RPMI8226 (cell line): ENCODE measurements at regions not wholly inside any gene's neighbourhood (a gene's known extent, or its start where the extent isn't known, plus 50 kb on each side); places are given as distances from the start of the nearest gene placed in this dataset.

Experiments used
- DNase-seq: peaks from one replicate; pipeline ENCODE4 v3.0.0-alpha.2; 2015

DNA sequence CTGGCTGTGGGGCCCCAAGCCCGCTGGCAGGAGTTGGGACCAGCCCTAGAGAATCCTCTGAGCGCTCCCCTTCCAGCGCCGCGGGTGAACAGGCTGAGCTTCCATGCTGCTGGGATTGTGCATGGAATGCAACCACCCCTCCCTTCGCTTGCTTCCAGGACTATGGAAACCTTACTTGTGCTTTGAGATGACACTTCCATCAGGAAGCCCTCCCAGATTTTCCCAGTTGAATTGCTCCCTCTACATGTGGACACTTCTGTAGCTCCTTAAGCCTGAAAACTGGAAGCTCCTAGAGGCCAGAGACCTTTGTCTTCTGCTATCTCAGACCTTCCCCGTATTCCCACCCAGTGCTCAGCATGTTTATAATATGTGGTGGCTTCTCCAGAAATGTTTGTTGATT is 213.2 kb upstream of the RPL38 start:
- no peak for DNase-seq

- no peak for DNase-seq
Observed at GRCh38 chr17:73991260-73991659, 212.2 kb upstream of the RPL38 start.

GRCh38 chr17:73994946-73995345 is 208.5 kb upstream of the RPL38 start:
- no peak for DNase-seq

- no peak for DNase-seq
Observed at GRCh38 chr17:73997059-73997458, 206.4 kb upstream of the RPL38 start.

DNA sequence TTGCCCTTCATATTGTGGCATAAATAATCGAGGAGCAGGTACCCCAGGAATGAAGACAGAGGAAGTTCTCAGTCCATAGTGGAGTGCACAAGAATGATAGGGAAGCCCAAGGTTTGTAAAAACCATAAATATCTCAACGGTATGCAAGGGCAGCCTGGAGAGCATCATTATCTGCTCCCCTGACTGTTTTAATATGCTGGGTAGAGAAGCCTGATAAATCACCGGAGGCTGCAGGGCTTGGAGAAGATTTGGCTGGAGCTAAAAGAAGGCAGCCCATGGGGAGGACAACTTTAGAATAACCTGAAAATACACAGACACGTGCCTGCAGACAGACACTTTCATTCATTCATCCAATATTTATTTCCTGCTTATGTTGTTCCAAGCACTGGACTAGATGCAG is 205.2 kb upstream of the RPL38 start:
- no peak for DNase-seq

GRCh38 chr17:73998653-73999645 is 204.5 kb upstream of the RPL38 start:
- peak; percentile 73 for DNase-seq

GRCh38 chr17:74001145-74001544 is 202.3 kb upstream of the RPL38 start:
- no peak for DNase-seq

DNA sequence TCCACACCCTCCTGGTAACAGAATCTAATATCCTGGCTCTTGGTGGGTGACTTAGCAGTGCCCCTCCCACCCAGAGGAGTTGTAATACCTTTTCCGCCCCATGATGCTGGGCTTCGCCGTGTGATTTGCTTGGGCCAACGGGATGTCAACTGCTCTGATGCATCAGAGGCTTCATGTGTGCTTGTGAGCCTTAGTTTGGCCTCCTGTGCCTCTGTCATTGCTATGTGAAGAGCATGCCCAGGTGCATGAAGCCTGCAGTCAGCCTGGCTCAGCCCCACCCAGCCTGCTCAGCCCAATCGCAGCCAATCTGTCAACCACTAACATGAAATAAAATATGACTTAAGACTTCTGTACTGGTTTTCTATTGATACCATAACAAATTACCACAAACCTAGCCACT is 201.2 kb upstream of the RPL38 start:
- no peak for DNase-seq

- no peak for DNase-seq
Observed at GRCh38 chr17:74004056-74004455, 199.4 kb upstream of the RPL38 start.

DNA sequence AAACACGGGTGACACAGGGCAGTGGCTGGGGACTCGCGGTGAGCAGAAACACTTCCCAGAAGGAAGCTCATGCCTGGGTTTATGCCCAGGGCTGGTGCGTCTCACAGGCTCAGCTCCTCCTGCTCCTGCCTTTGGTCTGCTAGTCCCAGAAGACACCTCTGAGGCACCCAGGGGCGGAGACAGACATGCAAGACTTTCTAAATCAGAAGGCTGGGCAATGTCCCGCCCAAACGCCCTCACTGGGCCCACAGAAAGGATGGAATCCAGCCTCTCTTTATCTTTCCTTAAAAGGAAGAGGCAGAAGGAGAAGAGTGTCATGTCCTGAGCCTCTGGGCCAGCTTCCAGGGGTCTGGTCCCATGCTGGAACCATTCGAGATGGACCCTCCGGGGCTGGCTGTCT is 197.7 kb upstream of the RPL38 start:
- DNase-seq, result no peak

- DNase-seq, result no peak
Observed at GRCh38 chr17:74006371-74006770, 197.1 kb upstream of the RPL38 start.

- DNase-seq, result peak; percentile 22
Observed at GRCh38 chr17:74008196-74008595, 195.3 kb upstream of the RPL38 start.

DNA sequence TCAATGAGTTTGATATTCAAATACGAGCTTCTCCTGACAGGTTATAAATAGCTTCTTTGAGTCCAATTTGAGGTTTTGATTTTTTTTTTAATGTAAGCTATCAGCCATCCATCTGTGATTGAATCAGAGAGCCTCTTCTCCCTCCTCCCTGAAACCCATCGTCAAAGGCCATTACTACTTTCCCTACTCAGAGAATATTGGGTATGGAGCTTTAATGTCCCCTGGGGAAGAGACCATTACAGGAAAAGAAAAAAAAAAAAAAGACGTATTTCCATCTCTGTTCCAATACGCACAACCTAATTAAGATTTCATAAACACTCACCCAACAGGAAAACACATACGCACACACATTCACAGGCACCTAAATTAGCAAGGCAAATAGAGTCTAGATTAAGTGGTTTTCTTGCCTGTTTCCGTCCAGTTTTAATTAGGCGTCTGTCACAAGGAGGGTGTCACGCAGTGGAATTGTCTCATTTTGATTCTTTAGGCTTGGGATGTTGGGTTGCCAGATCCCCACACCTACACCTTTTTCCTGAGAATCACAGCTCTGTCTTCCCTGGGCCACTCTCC is 194.3 kb upstream of the RPL38 start:
- no peak for DNase-seq

DNA sequence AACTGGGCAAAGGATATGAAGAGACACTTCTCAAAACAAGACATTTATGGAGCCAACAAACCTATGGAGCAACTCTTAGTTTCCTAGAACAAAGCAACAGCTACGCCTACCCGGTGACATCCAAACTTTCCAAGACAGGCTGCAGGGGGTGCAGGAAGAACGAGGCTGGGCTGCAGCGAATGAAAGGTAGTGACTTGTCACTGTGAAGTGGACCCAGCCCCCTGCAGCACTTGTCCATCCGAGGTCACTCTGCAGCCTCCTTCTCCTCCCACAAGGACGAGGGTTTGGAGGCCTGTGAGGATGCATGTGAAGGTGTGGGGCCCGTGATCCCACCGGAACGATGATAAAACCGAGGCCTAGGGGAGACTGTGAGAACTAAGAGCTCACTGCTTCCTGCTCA is 192.6 kb upstream of the RPL38 start:
- DNase-seq, result no peak

DNA sequence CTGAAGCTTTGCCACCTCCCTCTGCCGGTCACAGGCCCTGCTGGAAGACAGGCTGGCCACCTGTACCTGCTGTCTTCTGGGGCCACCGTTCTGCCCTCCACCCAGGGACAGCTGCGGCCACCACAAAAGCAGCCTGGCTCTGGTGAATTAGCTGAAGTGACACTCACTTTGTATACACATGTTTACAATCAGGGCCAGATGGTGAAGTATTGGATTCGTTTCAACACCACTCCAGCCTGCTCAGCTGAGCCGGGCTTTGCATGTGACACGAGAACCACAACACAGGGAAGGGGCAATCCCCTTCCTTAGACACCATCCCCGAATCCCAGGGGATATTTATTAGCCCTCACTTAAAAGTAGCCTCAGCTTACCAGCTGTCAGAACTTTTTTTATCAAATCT is 191.5 kb upstream of the RPL38 start:
- DNase-seq, result no peak

DNA sequence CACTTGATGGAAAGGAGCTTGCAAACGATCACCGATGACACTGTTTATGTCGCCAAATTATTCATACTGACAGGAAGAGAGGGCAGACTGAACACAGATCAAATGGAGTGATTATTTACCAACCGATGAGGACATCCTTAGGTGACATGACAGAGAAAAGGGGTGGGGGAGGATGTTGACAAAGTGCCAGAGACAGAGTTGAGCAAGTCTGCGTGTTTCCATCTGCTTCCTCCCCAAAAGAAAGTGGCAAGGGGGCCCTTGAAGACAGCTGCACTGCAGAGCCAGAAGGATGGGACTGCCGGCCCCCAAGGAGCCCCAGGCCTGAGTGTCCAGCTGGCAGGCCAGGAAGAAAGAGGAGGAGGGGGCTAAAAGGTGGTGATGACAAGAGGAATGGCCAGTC is 191.0 kb upstream of the RPL38 start:
- DNase-seq, result no peak

DNA sequence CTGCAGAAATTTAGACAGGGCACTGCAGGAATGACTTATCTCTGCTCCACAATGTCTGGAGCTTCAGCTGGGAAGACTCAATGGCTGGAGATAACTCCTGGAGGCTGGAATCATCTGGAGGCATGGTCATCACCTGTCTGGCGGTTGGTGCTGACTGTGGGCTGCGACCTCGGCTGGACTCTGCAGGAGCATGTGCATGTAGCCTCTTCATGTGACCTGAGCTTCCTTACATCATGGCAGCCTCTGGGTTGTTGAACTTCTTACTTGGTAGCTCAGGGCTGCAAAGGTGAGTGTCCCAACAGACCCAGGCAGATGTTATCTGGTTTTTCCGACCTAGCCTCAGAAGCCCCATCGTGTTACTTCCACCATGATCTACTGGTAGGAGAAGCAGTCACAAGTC is 188.2 kb upstream of the RPL38 start:
- no peak for DNase-seq

DNA sequence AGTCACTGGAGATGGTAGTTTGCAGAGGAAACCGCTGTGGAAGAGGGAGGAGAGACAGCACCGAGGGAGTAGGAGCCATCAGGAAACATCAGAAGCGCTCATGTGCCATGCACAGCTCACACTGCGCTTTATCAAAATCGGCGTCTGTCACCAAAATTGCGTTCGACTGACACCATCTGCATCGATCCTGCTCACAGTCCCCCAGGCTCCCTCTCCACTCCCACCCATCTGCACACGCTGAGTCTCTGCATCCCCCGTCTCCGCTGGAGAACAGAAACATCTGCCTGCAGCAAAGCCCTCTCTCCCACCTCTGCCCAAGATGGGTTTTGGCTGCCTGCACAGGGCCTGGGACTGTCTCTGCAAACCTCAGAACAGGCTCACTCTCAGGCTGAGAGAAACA is 187.5 kb upstream of the RPL38 start:
- DNase-seq, result no peak

GRCh38 chr17:74016461-74016860 is 187.0 kb upstream of the RPL38 start:
- no peak for DNase-seq

DNA sequence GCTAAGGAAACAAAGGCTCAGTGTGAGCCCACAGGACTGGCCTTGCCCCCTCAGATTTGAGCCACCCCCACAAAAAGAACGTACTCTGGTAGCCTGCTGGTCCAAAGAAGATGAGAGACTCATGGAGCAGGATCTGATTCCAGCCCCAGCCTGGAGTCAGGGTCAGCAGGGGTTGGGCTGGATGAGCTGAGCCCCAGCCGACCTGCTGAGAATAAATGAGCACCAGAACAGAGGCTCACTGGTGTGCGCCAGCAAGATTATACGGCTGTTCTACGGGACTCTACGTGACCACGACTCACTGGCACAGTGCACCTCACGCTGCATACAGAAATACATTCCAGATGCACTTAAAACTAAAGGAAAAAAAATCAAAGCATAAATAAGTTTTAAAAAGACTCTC is 186.0 kb upstream of the RPL38 start:
- DNase-seq, result no peak

- no peak for DNase-seq
Observed at GRCh38 chr17:74018115-74018514, 185.4 kb upstream of the RPL38 start.

DNA sequence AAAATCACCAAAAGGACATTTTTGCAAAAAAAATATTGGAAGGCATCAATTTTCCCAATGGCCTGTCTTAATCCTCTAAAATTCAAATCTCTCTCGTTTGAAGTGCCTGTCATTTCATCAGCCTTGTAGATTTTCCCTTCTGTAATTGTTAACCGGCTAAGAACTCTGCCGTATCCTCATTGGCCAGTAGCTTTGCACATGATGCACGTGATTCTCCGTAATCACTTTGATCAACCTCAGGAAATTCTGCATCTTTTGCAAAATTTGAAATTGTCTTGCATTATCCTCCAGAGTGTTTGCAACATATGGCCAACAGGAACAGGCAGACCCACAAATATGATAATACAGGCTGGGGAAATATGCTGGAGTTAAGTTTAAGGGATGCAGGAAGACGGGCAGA is 184.2 kb upstream of the RPL38 start:
- no peak for DNase-seq

DNA sequence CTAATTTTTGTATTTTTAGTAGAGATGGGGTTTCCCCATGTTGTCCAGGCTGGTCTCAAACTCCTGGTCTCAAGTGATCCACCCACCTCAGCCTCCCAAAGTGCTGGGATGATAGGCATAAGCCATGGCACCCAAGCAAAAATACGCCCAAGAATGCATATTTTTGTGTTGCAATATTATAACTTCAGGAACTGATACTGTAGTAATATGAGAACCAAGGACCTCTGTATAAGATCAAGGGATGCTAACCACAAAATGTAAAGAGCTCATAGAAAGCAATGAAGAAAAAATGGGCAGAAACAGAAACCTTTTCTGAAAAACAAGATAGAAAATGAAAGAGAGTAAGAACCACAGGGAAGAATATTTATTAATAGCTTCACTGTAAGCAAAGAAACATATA is 183.6 kb upstream of the RPL38 start:
- DNase-seq, result no peak

DNA sequence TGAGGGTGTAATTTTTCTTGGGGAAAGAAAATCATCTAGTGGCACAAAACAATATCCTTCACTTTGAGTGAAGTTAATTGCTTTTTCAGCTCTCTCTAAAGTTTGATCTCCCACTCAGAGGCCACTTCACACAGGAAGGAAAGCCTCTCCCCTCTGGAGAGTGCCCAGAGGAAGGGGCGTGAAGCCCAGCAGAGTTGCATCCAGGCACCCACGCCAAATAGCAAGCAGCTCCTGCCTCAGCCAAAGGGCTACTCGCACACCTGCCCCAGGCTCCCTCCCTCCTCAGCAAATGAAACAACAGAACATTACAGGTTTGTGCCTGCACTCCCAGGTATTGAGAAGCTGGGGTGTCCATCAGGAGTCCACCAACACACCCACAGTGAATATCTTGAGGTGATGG is 183.0 kb upstream of the RPL38 start:
- DNase-seq, result no peak
